NOMO-1 treated with DMSO at 0.1 percent for 48 hours (cell line): ENCODE measurements at regions not wholly inside any gene's neighbourhood (a gene's known extent, or its start where the extent isn't known, plus 50 kb on each side); places are given as distances from the start of the nearest gene placed in this dataset.

Experiments used
- DNase-seq: peaks from one replicate; lab custom pipeline; 2025; ENCODE audit not compliant: unreplicated experiment; lab: John Stamatoyannopoulos, UW

DNA sequence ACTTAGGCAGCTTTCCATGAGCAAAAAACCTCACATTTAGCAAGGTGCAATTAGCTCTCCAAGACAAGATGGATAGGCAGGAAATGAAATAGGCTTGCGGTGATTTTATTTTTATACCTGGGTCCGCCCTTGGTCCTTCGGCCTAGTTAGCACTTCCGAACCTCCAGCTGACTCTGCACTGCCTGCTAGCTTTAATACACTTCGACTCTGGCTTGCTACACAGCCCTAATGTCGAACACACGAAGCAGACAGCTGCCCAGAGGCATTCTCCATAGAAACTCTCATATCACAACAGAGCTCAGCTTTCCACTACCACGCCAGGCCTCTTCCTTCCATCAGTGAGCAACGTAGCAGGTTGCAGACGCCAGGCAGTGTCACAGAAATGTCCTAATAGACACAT lies 688.0 kb downstream of the VRK1 start:
- no peak for DNase-seq

DNA sequence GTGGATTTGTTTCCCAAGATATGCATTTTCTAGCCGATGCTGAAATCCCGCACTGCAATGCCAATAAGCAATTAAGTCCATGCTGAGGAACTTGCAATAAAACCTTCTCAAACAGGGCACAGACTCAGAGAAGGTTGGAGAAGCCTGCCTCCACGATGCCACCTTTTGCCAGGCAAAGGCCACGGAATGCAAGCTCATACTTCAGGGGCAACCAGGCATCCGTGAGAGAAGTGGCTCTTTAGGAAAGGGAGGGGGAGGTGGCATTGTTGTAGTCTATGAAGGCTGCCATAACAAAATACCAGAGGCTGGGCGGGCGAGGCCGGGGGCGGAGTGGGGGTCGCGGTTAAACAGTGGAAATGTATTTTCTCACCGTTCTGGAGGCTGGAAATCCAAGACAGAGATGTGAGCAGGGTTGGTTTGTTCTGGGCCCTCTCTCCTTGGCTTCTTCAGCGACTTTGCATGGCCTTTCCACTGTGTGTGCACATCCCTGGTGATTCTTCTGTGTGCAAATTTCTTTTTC lies 689.5 kb downstream of the VRK1 start:
- no peak for DNase-seq

DNA sequence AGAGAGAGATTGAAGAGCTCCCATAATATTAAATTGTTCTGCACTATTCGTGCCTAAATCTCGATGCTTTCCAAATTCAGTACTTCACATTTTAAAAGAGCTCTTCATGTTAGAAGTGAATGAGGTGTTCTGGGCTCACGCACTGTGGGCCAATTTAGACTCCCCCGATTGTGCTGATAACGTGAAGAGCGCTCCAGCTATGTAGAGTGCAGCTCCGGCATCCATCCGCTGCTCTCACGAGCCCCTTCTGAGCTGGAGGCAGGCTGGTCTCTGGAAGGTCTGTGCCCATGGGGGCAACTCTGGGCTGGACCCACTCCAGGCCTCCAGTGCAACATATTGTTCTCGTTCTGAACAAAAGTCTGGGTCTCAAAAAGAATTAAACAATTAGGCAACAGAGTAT lies 692.6 kb downstream of the VRK1 start:
- no peak for DNase-seq

DNA sequence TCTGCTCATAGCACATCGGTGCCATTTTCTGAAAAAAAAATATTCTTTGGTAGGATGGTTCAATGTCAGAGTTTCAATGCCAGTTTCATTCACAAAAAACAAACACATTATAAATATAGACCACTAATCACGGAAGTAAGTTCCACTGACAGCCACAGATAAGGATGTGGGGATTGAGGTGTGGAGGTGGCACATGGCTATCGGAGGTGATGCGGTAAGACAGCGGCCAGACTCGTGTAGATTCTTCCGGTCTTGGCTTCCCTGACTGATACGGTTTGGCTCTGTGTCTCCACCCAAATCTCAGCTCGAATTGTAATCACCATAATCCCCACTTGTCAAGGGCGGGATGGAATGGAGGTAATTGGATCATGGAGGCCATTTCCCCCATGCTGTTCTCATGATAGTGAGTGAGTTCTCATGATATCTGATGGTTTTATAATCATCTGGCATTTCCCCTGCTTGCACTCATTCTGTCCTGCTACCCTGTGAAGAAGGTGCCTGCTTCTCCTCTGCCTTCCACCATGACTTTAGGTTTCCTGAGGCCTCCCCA lies 693.4 kb downstream of the VRK1 start:
- DNase-seq = no peak

DNA sequence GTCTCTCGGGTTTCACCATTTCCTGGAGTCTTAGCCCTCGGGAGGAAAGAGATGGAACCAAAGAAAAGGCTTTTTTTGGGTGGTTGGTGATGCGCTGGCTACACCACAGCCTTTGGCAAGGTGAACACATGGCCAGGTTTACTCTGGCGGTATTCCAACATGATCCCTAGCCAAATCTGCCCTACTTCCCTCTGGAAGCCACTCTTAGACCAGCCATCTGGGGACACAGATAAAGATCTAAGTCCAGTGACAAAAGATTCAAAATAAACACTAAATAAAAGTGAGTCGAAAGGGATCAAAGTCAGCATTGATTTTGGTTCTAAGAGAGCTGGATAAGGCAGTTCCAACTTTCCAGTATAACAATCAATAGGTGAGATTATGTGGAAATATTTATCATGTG lies 694.5 kb downstream of the VRK1 start:
- no peak for DNase-seq

DNA sequence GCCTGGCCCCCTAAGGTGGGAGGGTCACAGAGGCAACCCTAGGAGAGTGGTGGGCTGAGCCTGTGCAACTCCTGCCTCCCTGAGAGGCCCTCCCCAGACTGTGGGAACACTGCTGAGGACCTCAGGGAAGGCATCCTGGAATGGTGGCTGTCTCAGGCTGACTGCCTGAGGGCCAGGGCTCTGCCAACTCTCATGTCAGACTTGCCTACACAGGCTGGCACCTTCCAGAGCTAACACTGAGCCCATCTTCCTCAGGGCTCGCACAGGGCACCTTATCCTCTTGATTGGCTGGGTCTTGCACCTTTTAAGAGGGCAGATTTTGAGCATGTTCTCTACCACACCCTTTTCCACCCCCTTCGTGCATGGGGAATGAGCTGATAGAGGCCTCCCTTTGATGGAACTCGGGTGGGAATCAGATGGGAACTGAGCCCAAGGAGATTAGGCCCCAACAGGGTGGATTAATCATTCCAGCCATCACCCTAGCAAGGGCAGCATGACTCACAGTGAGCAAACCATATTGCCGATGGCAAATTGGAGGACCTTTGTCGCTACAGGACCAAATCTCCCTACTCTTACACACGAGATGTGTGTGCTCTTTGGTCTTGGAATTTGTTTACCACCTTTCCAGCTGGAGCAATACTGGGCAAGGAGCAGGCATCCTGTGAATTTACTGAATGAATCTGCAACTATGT lies 702.8 kb downstream of the VRK1 start:
- no peak for DNase-seq

DNA sequence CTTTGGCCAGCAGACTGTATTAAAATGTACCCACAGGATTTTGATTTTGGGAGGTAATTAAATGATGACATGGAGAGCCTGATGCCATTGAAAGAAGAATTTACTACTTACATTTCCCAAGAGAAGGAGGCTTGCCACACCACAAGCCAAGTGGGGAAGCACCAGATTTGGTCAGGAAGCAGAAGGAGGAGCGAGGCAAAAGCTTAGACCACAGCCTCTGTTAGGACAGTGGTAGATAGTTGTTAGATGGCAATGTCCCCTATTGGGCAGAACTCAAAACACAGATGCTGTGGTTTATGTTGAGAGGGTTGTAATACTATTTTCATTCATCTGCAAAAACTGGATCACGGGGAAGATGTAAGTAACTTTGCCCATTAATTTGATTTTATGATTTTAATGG lies 709.4 kb downstream of the VRK1 start:
- DNase-seq = no peak

DNA sequence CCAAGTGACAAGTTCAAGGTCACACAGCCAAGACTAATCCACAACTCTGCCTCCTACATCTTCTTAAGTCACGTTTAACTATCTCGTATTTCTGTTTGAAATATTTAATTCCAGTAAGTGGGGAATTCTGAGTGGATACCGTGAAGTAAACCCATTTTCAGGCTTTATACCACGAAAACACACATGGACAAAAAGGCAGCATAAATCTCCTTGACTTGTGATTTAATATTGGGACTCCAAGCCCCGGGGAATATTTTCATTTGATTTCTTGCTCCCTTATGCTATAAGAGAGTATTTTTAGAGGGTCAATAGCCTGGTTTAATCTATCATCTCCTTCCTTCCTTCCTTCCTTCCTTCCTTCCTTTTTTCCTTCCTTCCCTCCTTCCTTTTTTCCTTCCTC lies 716.7 kb downstream of the VRK1 start:
- DNase-seq = no peak

DNA sequence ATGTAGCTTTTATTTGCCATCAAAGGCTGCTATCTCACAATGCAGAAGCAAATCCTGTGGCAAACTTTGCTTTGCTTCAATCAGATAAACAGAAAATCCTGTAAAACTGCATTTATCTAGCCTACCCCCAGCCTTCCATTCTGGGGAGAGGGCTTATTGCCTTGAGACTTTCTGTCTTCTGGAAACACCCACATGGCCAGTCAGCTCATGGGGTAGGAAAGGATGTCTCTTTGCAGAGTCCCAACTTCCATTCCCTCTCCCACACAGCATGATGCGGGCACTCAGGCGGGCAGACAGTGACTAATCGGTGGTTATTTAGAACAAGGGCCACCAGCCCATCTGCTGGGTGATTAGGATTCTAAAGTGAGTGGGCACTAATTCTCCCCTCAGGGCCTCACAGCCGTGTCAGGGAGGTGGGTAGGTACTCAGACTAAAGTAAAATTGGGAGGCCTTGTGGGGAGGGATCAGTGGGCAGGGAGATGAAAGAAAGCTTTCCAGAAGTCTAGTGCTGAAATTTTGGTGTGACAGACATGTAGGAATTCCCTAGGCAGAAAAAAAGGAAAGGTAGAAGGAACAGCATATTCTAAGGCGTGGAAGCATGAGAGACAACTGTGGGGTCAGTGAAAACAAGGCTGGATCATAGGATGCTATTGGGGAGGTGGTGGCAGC lies 720.5 kb downstream of the VRK1 start:
- no peak for DNase-seq

DNA sequence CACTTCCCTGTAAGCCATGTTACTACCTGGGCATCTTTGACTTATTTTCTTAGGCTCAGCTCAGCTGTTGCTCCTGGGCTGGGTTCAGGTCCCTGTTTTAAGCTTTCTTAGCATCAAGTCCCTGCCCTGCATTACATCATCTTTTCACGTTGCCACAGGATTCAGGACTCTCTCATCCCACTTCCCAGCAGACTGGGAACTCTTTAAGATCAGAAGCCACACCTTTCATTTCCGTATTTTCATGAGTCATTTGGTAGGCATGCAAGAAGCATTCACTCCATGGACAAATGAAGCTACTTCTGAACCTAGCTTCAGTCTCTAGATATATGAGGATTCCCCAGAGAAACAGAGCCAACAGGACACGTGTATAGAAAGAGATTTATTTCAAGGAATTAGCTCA lies 726.8 kb downstream of the VRK1 start:
- DNase-seq = no peak

DNA sequence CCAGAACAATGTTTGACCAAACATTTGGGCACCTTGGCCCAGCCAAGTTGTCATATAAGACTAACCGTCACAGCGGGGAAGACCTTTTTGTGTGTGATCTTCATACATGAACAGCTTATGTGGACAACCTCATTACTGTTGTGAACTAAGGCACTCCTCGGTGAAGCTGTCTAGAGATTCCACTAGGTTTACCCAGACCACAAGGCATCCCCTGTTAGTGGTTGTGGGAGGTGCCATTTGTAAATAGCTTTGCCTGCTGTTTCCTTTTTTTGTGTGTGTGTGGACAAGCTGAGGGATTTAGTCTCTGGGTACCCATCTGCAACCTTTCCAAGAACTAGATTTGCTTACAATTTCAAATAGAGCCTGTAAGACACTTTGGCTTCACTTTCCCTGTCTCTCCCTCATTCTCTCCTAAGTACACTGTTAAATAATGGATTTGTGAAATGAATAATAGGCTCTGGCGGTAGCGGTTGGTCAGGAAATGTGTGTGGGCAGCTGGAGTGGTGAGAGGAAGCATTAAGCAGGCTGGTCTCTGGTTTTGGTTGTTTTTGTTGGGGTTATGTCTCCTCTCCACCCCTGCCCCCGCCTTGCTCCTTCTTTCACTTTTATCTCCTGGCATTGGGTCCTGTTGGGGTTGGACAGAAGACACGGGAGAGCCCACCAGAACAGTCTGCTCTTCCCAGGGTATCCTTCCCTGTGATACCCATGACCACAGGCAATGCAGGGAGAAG lies 727.6 kb downstream of the VRK1 start:
- no peak for DNase-seq

DNA sequence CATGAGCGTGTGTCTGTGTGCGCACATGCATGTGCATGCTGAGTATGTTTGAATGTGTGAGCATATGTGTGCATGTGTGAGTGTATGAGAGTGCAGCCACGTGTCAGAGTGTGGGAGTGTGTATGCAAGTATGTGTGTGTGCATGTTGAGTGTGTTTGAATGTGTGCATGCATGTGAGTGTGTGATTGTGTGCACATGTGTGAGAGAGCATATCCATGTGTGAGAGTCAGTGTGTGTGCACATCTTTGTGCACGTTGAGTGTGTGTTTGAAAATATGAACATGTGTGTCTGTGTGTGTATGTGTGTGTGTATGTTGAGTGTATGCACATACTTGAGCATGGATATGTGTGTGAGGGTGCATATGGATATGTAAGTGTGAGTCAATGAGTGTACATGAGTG lies 730.8 kb downstream of the VRK1 start:
- DNase-seq = no peak

DNA sequence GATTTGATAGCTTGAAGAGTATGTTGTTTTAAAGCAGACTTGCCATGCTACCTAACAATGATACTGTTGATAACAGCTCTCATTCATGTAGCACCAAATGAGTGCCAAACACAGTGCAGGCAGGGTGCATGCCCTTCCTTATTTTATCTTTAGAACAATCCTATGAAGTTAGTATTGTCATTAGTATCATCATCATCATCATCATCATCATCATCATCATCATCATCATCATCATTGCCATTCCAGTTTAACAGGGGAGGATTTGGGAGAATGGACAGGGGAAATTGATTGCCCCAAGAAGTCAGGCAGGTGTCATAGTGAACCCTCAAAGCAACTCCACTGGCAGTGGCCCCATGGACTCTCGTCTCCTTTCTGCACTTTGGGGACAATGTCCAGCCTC lies 734.9 kb downstream of the VRK1 start:
- DNase-seq = no peak

DNA sequence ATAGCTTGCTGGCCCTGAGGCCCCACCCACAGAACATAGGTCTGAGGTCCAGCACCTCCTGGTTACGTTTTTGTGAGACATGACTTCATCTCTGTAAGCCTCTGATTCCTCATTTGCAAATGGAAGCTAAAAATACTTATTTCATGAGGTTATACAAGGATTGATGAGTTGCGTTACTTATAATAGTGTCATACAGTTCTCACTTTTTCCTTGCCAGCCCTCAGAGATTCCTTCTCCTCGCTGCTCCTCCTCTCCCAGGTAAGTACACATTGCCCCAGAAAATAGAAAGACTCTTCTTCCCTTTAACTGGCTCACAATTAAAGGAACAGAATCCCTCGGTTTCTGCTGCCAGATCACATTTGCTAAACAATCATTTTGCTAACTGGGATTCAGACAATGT lies 739.2 kb downstream of the VRK1 start:
- DNase-seq = no peak

DNA sequence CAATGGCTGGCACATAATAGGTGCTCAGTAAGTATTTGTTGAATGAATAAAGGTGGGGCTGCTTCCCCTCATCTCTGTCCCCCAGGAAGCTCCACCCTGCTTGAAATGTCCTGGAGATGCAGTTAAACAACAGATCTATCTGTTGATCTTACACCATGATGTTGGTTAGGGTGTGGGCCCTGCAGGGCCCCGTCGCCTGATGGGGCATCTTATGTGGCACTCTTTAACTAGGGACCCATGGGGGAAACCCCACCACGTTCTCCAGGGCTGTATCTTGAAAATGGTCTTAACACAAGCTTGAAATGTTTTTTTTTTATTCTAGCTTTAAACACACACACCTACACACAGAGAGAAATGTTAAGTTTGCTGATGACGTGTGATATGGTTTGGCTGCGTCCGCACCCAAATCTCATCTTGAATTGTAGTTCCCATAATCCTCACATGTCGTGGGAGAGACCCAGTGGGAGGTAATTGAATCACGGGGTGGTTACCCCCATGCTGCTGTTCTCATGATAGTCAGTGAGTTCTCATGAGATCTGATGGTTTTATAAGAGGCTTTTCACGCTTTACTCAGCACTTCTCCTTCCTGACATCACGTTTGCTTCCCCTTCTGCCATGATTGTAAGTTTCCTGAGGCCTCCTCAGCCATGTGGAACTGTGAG lies 741.7 kb downstream of the VRK1 start:
- no peak for DNase-seq

DNA sequence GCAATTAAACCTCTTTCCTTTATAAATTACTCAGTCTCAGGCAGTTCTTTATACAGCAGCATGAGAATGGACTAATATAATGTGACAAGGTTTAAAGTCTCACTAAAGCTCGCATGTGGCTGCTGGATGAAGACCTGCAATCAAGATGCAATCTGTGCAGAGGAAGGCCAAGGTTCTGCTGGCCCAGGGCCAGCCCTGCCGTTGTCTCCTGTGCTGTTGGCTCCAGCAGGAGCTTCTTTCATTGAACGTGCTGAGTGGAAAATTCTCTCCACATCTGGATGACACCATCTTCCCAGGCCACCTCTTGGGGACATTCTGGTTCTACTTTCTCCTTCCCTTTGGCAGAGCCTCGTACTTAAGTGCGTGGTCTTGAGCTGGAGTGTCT lies 742.2 kb downstream of the VRK1 start:
- DNase-seq = no peak

DNA sequence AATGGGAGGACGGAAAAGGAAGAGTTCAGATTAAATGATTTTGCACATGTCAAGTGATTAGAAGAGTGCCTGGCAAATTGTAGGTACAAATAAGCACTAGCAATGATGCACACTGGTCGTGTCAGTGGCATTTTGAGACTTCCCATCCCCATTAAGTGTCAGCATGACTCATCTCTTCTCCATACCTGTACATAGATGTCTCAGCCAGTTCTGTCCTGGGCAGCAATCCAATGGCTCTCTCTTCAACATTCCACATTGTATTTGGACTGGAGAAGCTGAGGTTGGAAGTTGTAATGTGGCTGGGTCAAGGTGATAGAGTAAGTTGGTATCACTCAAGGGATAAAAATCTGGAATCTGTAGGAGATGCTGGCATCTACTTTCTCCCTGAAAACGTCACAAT lies 742.7 kb downstream of the VRK1 start:
- DNase-seq = no peak

DNA sequence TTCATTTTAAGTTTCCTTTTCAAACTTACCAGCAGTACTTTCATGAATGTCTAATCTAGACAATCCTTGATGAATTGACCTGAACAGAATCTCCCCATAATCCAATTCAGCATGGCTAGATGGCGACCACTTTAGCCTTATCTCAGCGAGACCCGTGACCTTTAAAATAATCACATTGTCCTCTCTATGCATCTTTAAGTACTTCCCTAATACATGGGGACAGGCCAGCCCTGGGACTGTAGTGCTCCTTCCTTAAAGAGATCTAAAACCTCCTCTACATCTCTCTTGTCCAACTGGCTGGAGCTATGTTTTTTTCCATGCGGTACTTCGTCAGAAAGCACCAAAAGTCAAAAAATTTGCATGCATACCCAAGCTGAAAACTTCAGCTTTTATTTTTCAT lies 746.0 kb downstream of the VRK1 start:
- DNase-seq = no peak

DNA sequence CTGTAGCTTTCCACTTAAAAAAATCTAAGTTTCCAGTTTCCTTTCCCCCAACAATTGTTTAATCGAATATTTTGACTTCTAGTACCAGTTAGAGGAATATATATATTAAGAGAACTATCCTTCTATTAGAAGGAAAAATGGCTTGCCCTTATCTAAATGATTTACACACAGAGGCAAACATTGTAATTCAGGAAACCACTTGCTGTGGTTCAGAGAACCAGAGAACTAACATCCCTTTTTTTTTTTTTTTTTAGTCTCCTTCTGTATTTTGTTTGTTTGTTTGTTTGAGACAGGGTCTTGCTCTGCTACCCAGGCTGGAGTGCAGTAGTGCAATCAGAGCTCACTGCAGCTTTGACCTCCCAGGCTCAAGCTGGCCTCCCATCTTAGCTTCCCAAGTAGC lies 746.6 kb downstream of the VRK1 start:
- no peak for DNase-seq

DNA sequence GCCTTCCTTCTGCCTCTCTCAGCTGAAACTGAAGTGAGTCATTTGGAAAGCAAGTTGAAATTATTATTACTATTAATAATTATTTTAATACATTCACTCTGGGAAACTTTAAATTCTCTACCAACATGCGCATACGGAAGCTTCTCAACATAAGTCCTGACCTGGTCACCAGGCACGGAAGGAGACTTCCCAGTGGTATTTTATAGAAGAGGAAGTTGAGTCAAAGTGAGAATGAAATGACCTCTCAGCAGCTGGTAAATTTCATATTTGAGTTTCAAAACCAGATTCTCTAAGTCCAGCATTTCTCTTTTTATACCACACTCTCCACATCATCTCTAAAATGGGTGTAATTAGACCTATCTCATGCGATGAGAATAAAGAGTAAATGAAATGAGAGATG lies 747.4 kb downstream of the VRK1 start:
- no peak for DNase-seq

DNA sequence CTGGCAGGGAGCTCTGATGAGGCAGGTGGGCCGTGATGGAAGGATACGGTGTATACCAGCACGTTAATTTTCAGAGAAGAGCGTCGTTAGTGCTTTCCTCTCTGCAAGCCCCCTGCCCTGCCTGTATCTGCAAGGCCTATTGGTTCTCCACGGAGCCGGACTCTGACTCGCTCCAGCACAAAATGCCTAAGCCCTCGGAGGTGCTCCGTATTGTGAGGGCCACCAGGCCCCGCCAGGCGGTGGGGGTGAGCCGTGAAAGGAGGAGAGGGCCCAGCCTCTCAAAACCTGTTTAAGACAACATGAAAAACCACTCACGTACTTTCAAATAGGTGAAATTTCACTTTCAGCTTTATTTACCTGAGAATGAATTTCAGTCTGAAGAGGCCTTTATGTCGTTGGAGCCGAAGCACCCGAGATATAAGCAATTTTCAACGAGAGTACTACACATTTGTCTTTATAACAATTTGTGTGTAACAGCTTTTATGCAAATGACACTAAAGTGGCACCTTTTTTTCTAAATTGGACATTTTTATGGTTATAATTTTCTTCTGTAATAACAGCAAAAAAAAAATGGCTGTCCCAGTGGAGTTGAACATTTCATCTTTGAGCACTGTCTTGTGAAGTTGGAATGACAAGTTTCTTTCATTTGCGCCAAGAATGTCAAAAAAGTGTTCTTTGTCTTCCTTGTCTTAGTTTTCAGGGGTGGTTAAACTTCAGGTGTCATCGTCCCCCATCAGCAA lies 749.5 kb downstream of the VRK1 start:
- no peak for DNase-seq
